Neural progenitor cell (in vitro differentiated cells): ENCODE measurements at regions not wholly inside any gene's neighbourhood (a gene's known extent, or its start where the extent isn't known, plus 50 kb on each side); places are given as distances from the start of the nearest gene placed in this dataset.

ENCODE experiments used
- DNase-seq: peaks from one replicate; pipeline ENCODE4 v3.0.0-alpha.2; 2016; ENCODE audit warnings: low spot score
- H2AFZ ChIP-seq: fragments of 200-600 bp; sonication (generic); replicated peaks from 2 replicates; pipeline ENCODE4 v1.6.1; 2016; ENCODE audit warnings: antibody characterized with exemption
- H3F3A ChIP-seq: fragments of 200-600 bp; sonication (generic); 2 replicates; pipeline ENCODE4 v1.6.1; 2016; ENCODE audit warnings: antibody characterized with exemption, low read depth
- H3K27ac ChIP-seq: fragments of 200-600 bp; sonication (generic); 2 replicates; pipeline ENCODE4 v1.5.1; 2016; ENCODE audit warnings: mild to moderate bottlenecking
- H3K27me3 ChIP-seq: fragments of 200-600 bp; sonication (generic); 2 replicates; pipeline ENCODE4 v1.6.1; 2016; ENCODE audit warnings: mild to moderate bottlenecking, moderate library complexity
- H3K36me3 ChIP-seq: fragments of 200-600 bp; sonication (generic); 2 replicates; pipeline ENCODE4 v1.5.1; 2016
- H3K4me1 ChIP-seq: fragments of 200-600 bp; sonication (generic); 2 replicates; pipeline ENCODE4 v1.6.1; 2016; ENCODE audit warnings: mixed run types
- H3K4me2 ChIP-seq: fragments of 200-600 bp; sonication (generic); 2 replicates; pipeline ENCODE4 v1.6.1; 2016
- H3K4me3 ChIP-seq: fragments of 200-600 bp; sonication (generic); 2 replicates; pipeline ENCODE4 v1.5.1; 2016
- H3K79me2 ChIP-seq: fragments of 200-600 bp; sonication (generic); 2 replicates; pipeline ENCODE4 v1.6.1; 2016; ENCODE audit warnings: low read depth
- H3K9ac ChIP-seq: fragments of 200-600 bp; sonication (generic); 2 replicates; pipeline ENCODE4 v1.6.1; 2016
- H3K9me3 ChIP-seq: fragments of 200-600 bp; sonication (generic); 2 replicates; pipeline ENCODE4 v1.5.1; 2016; ENCODE audit warnings: low read depth
- H4K20me1 ChIP-seq: fragments of 200-600 bp; sonication (generic); 2 replicates; pipeline ENCODE4 v1.6.1; 2016; ENCODE audit warnings: low read depth
- H3K27ac Mint-ChIP-seq: 3 replicates; pipeline ENCODE4 v1.8.0; 2021; ENCODE audit warnings: mixed read lengths
- H3K27me3 Mint-ChIP-seq: 2 replicates; pipeline ENCODE4 v1.8.0; 2022; ENCODE audit warnings: low read depth, mild to moderate bottlenecking, inconsistent platforms, moderate library complexity, mixed read lengths; ENCODE audit not compliant: insufficient read depth
- H3K36me3 Mint-ChIP-seq: 3 replicates; pipeline ENCODE4 v1.8.0; 2021; ENCODE audit warnings: mixed read lengths
- H3K4me1 Mint-ChIP-seq: 3 replicates; pipeline ENCODE4 v1.8.0; 2021; ENCODE audit warnings: mixed read lengths
- H3K4me3 Mint-ChIP-seq: 3 replicates; pipeline ENCODE4 v1.8.0; 2021; ENCODE audit warnings: mild to moderate bottlenecking, moderate library complexity, mixed read lengths
- H3K9me3 Mint-ChIP-seq: 3 replicates; pipeline ENCODE4 v1.8.0; 2020; ENCODE audit warnings: mixed read lengths
- CTCF ChIP-seq: fragments of 200-600 bp; sonication (generic); IDR thresholded peaks from 2 replicates; pipeline ENCODE4 v1.5.1; 2017; ENCODE audit warnings: antibody characterized with exemption, mild to moderate bottlenecking
- EZH2 ChIP-seq: fragments of 200-600 bp; sonication (generic); IDR thresholded peaks from 2 replicates; pipeline ENCODE4 v1.6.1; 2017; ENCODE audit warnings: antibody characterized with exemption, mild to moderate bottlenecking, moderate library complexity
- EZH2phosphoT487 ChIP-seq: fragments of 200-600 bp; sonication (generic); IDR thresholded peaks from 2 replicates; pipeline ENCODE4 v1.6.1; 2017; ENCODE audit warnings: antibody characterized with exemption

- Histone ChIP-seq H3K27me3 (no peaks in the 10 kb centered on the region), H3K9ac (no peak overlapping the region), H3K9me3 (no peaks in the 10 kb centered on the region), H3K4me3 (no peak overlapping the region), H3K36me3 (no peaks in the 10 kb centered on the region), H4K20me1 (no peaks in the 10 kb centered on the region), H3K79me2 (no peaks in the 10 kb centered on the region), H3K4me1 (no peaks in the 10 kb centered on the region), H3K27ac (no peak overlapping the region), H3F3A (no peaks in the 10 kb centered on the region), H3K4me2 (no peak overlapping the region), H2AFZ (no peak overlapping the region)
- Mint-ChIP-seq H3K36me3 (no peaks in the 10 kb centered on the region), H3K27ac (no peak overlapping the region), H3K27me3 (peaks cover 2% of the 10 kb centered on the region), H3K4me1 (no peaks in the 10 kb centered on the region), H3K9me3 (peaks cover 4% of the 10 kb centered on the region), H3K4me3 (no peak overlapping the region)
- DNase-seq: no peak
- TF ChIP-seq CTCF: no peak
- no peak for TF ChIP-seq EZH2phosphoT487
- TF ChIP-seq EZH2: no peak
Observed at GRCh38 chr1:229845410-229846138, 219.5 kb downstream of the URB2 start.

DNA sequence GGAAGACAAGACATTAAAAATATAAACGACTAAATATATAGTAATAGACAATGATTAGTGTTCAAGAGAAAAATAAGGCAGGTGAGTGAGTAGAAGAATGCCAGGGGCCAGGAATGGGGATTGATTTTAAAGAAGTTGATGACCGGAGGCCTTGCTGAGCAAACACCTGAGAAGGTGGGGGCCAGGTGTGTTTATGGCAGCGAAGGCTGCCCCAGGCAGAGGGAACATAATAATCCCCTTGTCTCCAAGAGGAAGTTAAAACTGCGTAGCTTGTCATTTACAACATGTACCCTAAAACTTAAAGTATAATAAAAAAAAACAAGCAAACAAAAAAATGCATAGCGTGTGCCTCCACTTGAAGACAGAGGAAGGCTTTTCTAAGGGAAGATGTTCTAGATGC lies 220.3 kb downstream of the URB2 start:
- Mint-ChIP-seq H3K27me3 (peaks cover 2% of the 10 kb centered on the region), H3K4me1 (no peaks in the 10 kb centered on the region), H3K9me3 (peaks cover 4% of the 10 kb centered on the region), H3K4me3 (no peak overlapping the region), H3K36me3 (no peaks in the 10 kb centered on the region), H3K27ac (no peak overlapping the region)
- TF ChIP-seq EZH2 (no peak), CTCF (no peak), EZH2phosphoT487 (no peak)
- no peaks in the 10 kb centered on the region for H4K20me1 ChIP-seq
- no peak overlapping the region for H2AFZ ChIP-seq
- no peaks in the 10 kb centered on the region for H3K36me3 ChIP-seq
- no peaks in the 10 kb centered on the region for H3K27me3 ChIP-seq
- DNase-seq: no peak
- no peaks in the 10 kb centered on the region for H3K9me3 ChIP-seq
- no peaks in the 10 kb centered on the region for H3K4me1 ChIP-seq
- no peak overlapping the region for H3K9ac ChIP-seq
- H3K79me2 ChIP-seq: no peaks in the 10 kb centered on the region
- H3K4me2 ChIP-seq: no peak overlapping the region
- H3F3A ChIP-seq: no peaks in the 10 kb centered on the region
- H3K27ac ChIP-seq: no peak overlapping the region
- no peak overlapping the region for H3K4me3 ChIP-seq

DNA sequence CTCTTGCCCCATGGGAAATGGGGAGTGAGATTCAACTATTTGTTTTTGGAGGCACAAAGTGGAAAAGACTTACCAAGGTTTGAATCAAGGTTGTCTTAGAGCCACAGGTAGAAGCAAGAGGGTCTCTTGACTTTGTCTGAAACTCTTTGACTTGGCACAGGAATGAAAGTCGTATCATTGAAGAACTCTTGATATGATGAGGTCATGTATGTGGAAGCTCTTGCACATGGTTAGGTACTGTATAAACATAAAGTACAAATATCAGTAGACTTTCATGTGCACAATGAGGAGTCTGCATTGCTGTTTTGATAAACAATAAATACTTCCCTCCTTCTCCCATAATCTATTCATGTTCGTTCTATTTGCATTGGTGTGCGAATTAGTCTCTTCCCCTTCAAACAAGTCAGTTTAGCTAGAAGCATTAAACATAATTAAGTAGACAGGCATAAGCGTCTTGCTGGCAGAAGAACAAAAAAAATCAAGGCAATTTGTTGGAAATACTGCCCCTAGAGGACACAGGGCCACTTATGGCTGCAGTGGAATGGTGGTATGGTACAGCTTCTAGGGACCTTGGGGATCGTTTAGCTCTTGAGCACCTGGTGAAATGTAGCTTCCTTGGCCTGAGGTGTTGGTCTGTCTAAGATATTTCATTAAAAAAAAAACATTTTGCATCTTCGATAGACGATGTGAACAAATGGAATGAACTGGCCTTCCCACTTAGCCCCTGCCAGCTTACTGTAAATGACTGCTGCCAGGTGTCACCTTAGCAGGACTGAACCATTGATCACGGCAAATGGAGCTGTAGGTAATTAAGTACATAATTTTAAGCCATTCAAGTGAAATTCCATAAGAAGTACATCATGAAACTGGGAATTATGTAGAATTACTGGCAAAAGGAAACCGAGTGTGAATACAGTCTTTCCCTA lies 218.0 kb upstream of the GALNT2 start:
- Histone ChIP-seq H4K20me1 (no peaks in the 10 kb centered on the region), H3K27me3 (no peaks in the 10 kb centered on the region), H3K36me3 (no peaks in the 10 kb centered on the region), H3F3A (no peaks in the 10 kb centered on the region), H3K9ac (no peak overlapping the region), H2AFZ (no peak overlapping the region), H3K4me3 (no peak overlapping the region), H3K4me1 (peaks cover 8% of the 10 kb centered on the region), H3K4me2 (no peak overlapping the region), H3K9me3 (no peaks in the 10 kb centered on the region), H3K27ac (no peak overlapping the region), H3K79me2 (no peaks in the 10 kb centered on the region)
- Mint-ChIP-seq H3K27ac (no peak overlapping the region), H3K4me1 (no peaks in the 10 kb centered on the region), H3K4me3 (no peak overlapping the region), H3K9me3 (peaks cover 4% of the 10 kb centered on the region), H3K27me3 (no peaks in the 10 kb centered on the region), H3K36me3 (no peaks in the 10 kb centered on the region)
- no peak for TF ChIP-seq EZH2
- TF ChIP-seq CTCF: peak; percentile 78
- peak; percentile 57 for DNase-seq
